Panc1 (cell line): ENCODE measurements at regions not wholly inside any gene's neighbourhood (a gene's known extent, or its start where the extent isn't known, plus 50 kb on each side); places are given as distances from the start of the nearest gene placed in this dataset.

Experiments
- ATAC-seq: fragments of 200-7000 bp; cut with Tn5 transposase; 2 replicates; pipeline ENCODE4 v1.9.1; 2020; ENCODE audit warnings: mild to moderate bottlenecking, moderate library complexity
- BruUV-seq: library from RNA; stranded (reverse); fragments of 400-500 nt; replicated peaks from 2 replicates; lab custom pipeline; 2021; lab: Mats Ljungman, UMichigan
- CTCF ChIA-PET: fragments of 300-600 bp; sonication (Branson Sonifier 250); formaldehyde crosslinking; loops from one replicate; lab custom pipeline; 2022; ENCODE audit warnings: antibody characterized with exemption; lab: Charles Lee
- POLR2A ChIA-PET: fragments of 300-600 bp; sonication (Branson Sonifier 250); formaldehyde crosslinking; loops from one replicate; lab custom pipeline; 2022; ENCODE audit warnings: antibody characterized with exemption; lab: Charles Lee
- DNase-seq: peaks from one replicate; pipeline ENCODE4 v3.0.0-alpha.2; 2010; ENCODE audit warnings: low read depth, low spot score
- H3K27ac ChIP-seq: 2 replicates; pipeline ENCODE4 v1.5.1; 2011; ENCODE audit warnings: mild to moderate bottlenecking, low read length, inconsistent platforms
- H3K27me3 ChIP-seq: fragments of 200-500 bp; sonication (Bioruptor generic); 2 replicates; pipeline ENCODE4 v1.6.0; 2014; ENCODE audit warnings: low read length, inconsistent platforms; ENCODE audit not compliant: control insufficient read depth, insufficient read depth
- H3K36me3 ChIP-seq: fragments of 200-500 bp; sonication (Bioruptor generic); 2 replicates; pipeline ENCODE4 v1.5.1; 2014; ENCODE audit warnings: inconsistent platforms, mild to moderate bottlenecking, low read length, moderate library complexity; ENCODE audit not compliant: control insufficient read depth, insufficient read depth
- H3K4me1 ChIP-seq: 2 replicates; pipeline ENCODE4 v1.5.1; 2011; ENCODE audit warnings: inconsistent platforms, mild to moderate bottlenecking, low read length, moderate library complexity; ENCODE audit not compliant: control insufficient read depth, insufficient read depth
- H3K4me3 ChIP-seq, 2 experiments: 2 replicates each; pipeline ENCODE4 v1.5.1; 2011 to 2012; ENCODE audit warnings: low read depth in 2 of 2, low read length in 2 of 2, mild to moderate bottlenecking in 2 of 2, inconsistent platforms in 1 of 2, moderate library complexity in 1 of 2
- H3K9me3 ChIP-seq: fragments of 200-500 bp; sonication (Bioruptor generic); 2 replicates; pipeline ENCODE4 v1.5.1; 2014; ENCODE audit warnings: low read depth, mild to moderate bottlenecking, inconsistent platforms, low read length, moderate library complexity; ENCODE audit not compliant: control insufficient read depth, insufficient read depth
- POLR2AphosphoS5 ChIP-seq: IDR thresholded peaks from 2 replicates; pipeline ENCODE4 v1.6.1; 2012; ENCODE audit warnings: mild to moderate bottlenecking, low read depth, low read length, moderate library complexity
- REST ChIP-seq, 2 experiments: IDR thresholded peaks; 2 replicates each; pipeline ENCODE4 v1.6.1; 2011 to 2012; ENCODE audit warnings: low read depth in 2 of 2, control low read depth in 1 of 2, low read length in 1 of 2, mild to moderate bottlenecking in 1 of 2, moderate library complexity in 1 of 2; ENCODE audit not compliant: insufficient read depth in 1 of 2
- SIN3A ChIP-seq: IDR thresholded peaks from 2 replicates; pipeline ENCODE4 v1.6.1; 2012; ENCODE audit warnings: low read depth, mild to moderate bottlenecking, low read length, moderate library complexity, borderline replicate concordance; ENCODE audit not compliant: insufficient read depth
- TCF7L2 ChIP-seq: IDR thresholded peaks from 2 replicates; pipeline ENCODE4 v1.6.1; 2011; ENCODE audit warnings: mild to moderate bottlenecking, low read depth, low read length, inconsistent platforms
- in situ Hi-C: cut with HindIII; loops from 2 replicates; pipeline ENCODE4 v1.10.0; 2016; ENCODE audit warnings: low sequenced_read_pairs, low pct_unique_long_range_greater_than_20kb
- intact Hi-C: fragments of 100-400 bp; cut with micrococcal nuclease; formaldehyde crosslinking; loops from one replicate; pipeline ENCODE4 v1.10.0; 2022; ENCODE audit not compliant: unreplicated experiment
- TF ChIP-seq, protein P1 (sequence below): fragments of 450-650 bp; IDR thresholded peaks from 2 replicates; pipeline ENCODE4 v1.5.1; 2017; ENCODE audit warnings: mild to moderate bottlenecking

DNA sequence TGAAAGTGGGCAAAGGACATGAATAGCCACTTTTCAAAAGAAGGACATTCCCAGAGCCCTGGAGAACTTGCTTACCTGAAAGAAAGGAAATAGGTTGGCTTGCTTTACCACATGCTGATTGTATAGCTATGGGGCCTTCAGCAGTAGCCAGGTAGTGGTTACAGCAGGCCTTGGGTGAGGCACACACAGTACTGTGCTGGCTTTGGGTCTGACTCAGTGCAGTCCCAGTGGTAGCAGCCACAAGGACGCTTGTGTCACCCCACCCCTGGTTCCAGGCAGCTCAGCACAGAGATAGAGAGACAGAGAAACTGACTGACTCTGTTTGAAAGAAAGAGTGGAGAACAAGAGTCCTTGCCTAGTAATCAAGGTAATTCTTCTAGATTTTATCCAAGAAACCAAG lies 201.0 kb upstream of the EYS start:
- TF ChIP-seq REST (IDR thresholded peaks at IDR 0.05; ENCODE audit: insufficient read depth in 1 of 2, low read depth in 2 of 2, low read length in 1 of 2), result no peak
- TF ChIP-seq SIN3A, result no peak
- TF ChIP-seq, protein P1, sequence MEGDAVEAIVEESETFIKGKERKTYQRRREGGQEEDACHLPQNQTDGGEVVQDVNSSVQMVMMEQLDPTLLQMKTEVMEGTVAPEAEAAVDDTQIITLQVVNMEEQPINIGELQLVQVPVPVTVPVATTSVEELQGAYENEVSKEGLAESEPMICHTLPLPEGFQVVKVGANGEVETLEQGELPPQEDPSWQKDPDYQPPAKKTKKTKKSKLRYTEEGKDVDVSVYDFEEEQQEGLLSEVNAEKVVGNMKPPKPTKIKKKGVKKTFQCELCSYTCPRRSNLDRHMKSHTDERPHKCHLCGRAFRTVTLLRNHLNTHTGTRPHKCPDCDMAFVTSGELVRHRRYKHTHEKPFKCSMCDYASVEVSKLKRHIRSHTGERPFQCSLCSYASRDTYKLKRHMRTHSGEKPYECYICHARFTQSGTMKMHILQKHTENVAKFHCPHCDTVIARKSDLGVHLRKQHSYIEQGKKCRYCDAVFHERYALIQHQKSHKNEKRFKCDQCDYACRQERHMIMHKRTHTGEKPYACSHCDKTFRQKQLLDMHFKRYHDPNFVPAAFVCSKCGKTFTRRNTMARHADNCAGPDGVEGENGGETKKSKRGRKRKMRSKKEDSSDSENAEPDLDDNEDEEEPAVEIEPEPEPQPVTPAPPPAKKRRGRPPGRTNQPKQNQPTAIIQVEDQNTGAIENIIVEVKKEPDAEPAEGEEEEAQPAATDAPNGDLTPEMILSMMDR, result no peak
- no peak for TF ChIP-seq POLR2AphosphoS5
- TF ChIP-seq TCF7L2, result no peak
- intact Hi-C loops, result no loop called here
- Histone ChIP-seq H3K27ac (no peak overlapping the region), H3K4me1 (no peaks in the 10 kb centered on the region), H3K36me3 (no peaks in the 10 kb centered on the region), H3K27me3 (no peaks in the 10 kb centered on the region), H3K4me3 (no peak overlapping the region), H3K9me3 (no peaks in the 10 kb centered on the region)
- ChIA-PET CTCF (no interaction called here), POLR2A (no interaction called here)
- ATAC-seq (no peak), DNase-seq (no peak)
- in situ Hi-C loops, result no loop called here
- no TSS peak for BruUV-seq

DNA sequence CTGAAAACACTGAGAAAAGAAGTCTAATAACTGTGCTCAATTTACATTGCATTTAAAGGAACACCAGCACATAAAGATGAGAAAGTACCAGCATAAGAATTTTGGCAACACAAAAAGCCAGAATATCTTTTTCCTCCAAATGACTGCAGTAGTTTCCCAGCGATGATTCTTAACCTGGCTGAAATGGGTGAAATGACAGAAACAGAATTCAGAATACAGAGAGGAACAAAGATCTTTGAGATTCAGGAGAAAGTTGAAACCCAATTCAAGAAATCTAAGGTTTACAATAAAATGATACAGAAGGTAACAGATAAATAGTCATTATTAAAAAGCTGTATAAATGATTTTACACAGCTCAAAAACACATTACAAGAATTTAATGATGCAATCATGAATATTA lies 197.0 kb upstream of the EYS start:
- CTCF ChIA-PET, result no interaction called here
- no TSS peak for BruUV-seq
- ATAC-seq (no peak), DNase-seq (no peak)
- no peak for TF ChIP-seq POLR2AphosphoS5
- TF ChIP-seq SIN3A, result no peak
- TF ChIP-seq, protein P1, result no peak
- no peak for TF ChIP-seq REST (IDR thresholded peaks at IDR 0.05; ENCODE audit: insufficient read depth in 1 of 2, low read depth in 2 of 2, low read length in 1 of 2)
- no peak for TF ChIP-seq TCF7L2
- H3K27ac ChIP-seq, result no peak overlapping the region
- no peaks in the 10 kb centered on the region for H3K36me3 ChIP-seq
- intact Hi-C loops (no loop called here), in situ Hi-C loops (no loop called here)
- peaks cover 5% of the 10 kb centered on the region; the same call in 1 of the 2 replicates for H3K9me3 ChIP-seq
- no peaks in the 10 kb centered on the region for H3K27me3 ChIP-seq
- POLR2A ChIA-PET, result no interaction called here
- H3K4me3 ChIP-seq, result no peak overlapping the region
- H3K4me1 ChIP-seq, result no peaks in the 10 kb centered on the region
